Aorta (tissue), 5 donors: ENCODE measurements at regions not wholly inside any gene's neighbourhood (a gene's known extent, or its start where the extent isn't known, plus 50 kb on each side); places are given as distances from the start of the nearest gene placed in this dataset.

ENCODE experiments used
- ATAC-seq: fragments of 200-7000 bp; cut with Tn5 transposase; one replicate; pipeline ENCODE4 v1.9.1; 2022; ENCODE audit warnings: moderate library complexity; ENCODE audit not compliant: low FRiP score
- DNase-seq, 2 donors: peaks; one replicate each; pipeline ENCODE4 v3.0.0-alpha.2; 2020
- H3K27ac ChIP-seq, 2 donors: one replicate each; pipeline ENCODE4 v1.5.1; 2013; ENCODE audit warnings: low read length in 2 of 2, mild to moderate bottlenecking in 2 of 2, moderate library complexity in 2 of 2, control low read depth in 1 of 2, inconsistent platforms in 1 of 2, low read depth in 1 of 2
- H3K27me3 ChIP-seq, 2 donors: one replicate each; pipeline ENCODE4 v1.6.1; 2013; ENCODE audit warnings: control low read depth in 1 of 2, low read length in 1 of 2, mild to moderate bottlenecking in 1 of 2, moderate library complexity in 1 of 2; ENCODE audit not compliant: insufficient read depth in 2 of 2, control insufficient read depth in 1 of 2
- H3K36me3 ChIP-seq, 2 donors: one replicate each; pipeline ENCODE4 v1.6.1; 2013; ENCODE audit warnings: control low read depth in 1 of 2, low read length in 1 of 2, mild to moderate bottlenecking in 1 of 2; ENCODE audit not compliant: insufficient read depth in 2 of 2, control insufficient read depth in 1 of 2
- H3K4me1 ChIP-seq, 2 donors: one replicate each; pipeline ENCODE4 v1.6.1; 2013; ENCODE audit warnings: low read length in 2 of 2, control low read depth in 1 of 2, mild to moderate bottlenecking in 1 of 2, moderate library complexity in 1 of 2; ENCODE audit not compliant: insufficient read depth in 2 of 2, control insufficient read depth in 1 of 2
- H3K4me3 ChIP-seq, 2 donors: one replicate each; pipeline ENCODE4 v1.5.1; 2013; ENCODE audit warnings: low read length in 2 of 2, control low read depth in 1 of 2, mild to moderate bottlenecking in 1 of 2
- H3K9me3 ChIP-seq: one replicate; pipeline ENCODE4 v1.6.1; 2013; ENCODE audit warnings: mild to moderate bottlenecking, low read length; ENCODE audit not compliant: control insufficient read depth
- WGBS, 2 donors: extraction: QIAGEN DNeasy Blood & Tissue Kit; methylation state at CpG; one replicate each; pipeline ENCODE4 v1.1.7; 2013; 5-methylcytosine and 5-hydroxymethylcytosine counted together
- intact Hi-C, 2 donors: fragments of 100-400 bp; cut with DNase I; formaldehyde crosslinking; loops; one replicate each; pipeline versions ENCODE4 v1.14.2 to v1.15.0; 2022
- donor health status: healthy with polysubstance abuse.
- donor health status: Bipolar disorder and iron deficiency.
- donor health status: DM: no; HTN: no; CAD: no.
- donor health status: DM: no; HTN: no; CAD: no.
- donor health status: DM: yes; HTN: yes; CAD: no.

GRCh38 chr9:99678566-99678965, 143.1 kb upstream of the NR4A3 start:
- no peaks in the 10 kb centered on the region for H3K9me3 ChIP-seq
- intact Hi-C loops, result no loop called here
- H3K27ac ChIP-seq, result no peak overlapping the region
- H3K27me3 ChIP-seq, result no peaks in the 10 kb centered on the region
- no peaks in the 10 kb centered on the region for H3K4me1 ChIP-seq
- H3K4me3 ChIP-seq, result no peak overlapping the region
- DNase-seq (no peak), ATAC-seq (no peak)
- no peaks in the 10 kb centered on the region for H3K36me3 ChIP-seq

- Histone ChIP-seq H3K4me3 (no peak overlapping the region), H3K9me3 (no peaks in the 10 kb centered on the region), H3K27me3 (no peaks in the 10 kb centered on the region), H3K36me3 (no peaks in the 10 kb centered on the region), H3K4me1 (no peaks in the 10 kb centered on the region), H3K27ac (no peak overlapping the region)
- 20 to 26% methylated on average over 1 of the region's 1 CpG for WGBS, 2 donors
- no peak for ATAC-seq
- intact Hi-C loops, result no loop called here
- no peak for DNase-seq
Measured at GRCh38 chr9:99680191-99680590, 141.5 kb upstream of the NR4A3 start.

- intact Hi-C loops, result no loop called here
- Histone ChIP-seq H3K4me3 (no peak overlapping the region), H3K27ac (no peak overlapping the region), H3K4me1 (no peaks in the 10 kb centered on the region), H3K36me3 (no peaks in the 10 kb centered on the region), H3K27me3 (no peaks in the 10 kb centered on the region), H3K9me3 (no peaks in the 10 kb centered on the region)
- DNase-seq, result no peak
- ATAC-seq, result no peak
Measured at GRCh38 chr9:99681113-99681512, 140.6 kb upstream of the NR4A3 start.

- WGBS, 2 donors, result 96 to 97% methylated on average over 1 of the region's 1 CpG
- H3K4me1 ChIP-seq, result no peaks in the 10 kb centered on the region
- H3K27ac ChIP-seq, result no peak overlapping the region
- H3K27me3 ChIP-seq, result no peaks in the 10 kb centered on the region
- DNase-seq, result no peak
- intact Hi-C loops, result no loop called here
- no peaks in the 10 kb centered on the region for H3K36me3 ChIP-seq
- no peaks in the 10 kb centered on the region for H3K9me3 ChIP-seq
- ATAC-seq, result no peak
- no peak overlapping the region for H3K4me3 ChIP-seq
Measured at GRCh38 chr9:99682378-99682777, 139.3 kb upstream of the NR4A3 start.

- H3K4me1 ChIP-seq, result no peaks in the 10 kb centered on the region
- no peak overlapping the region for H3K27ac ChIP-seq
- H3K9me3 ChIP-seq, result no peaks in the 10 kb centered on the region
- H3K36me3 ChIP-seq, result no peaks in the 10 kb centered on the region
- H3K4me3 ChIP-seq, result no peak overlapping the region
- intact Hi-C loops, result no loop called here
- H3K27me3 ChIP-seq, result no peaks in the 10 kb centered on the region
- DNase-seq (no peak), ATAC-seq (no peak)
- 72 to 74% methylated on average over 2 of the region's 2 CpGs for WGBS, 2 donors
Measured at GRCh38 chr9:99682870-99683269, 138.8 kb upstream of the NR4A3 start.

GRCh38 chr9:99690573-99690972, 131.1 kb upstream of the NR4A3 start:
- no peak overlapping the region for H3K27ac ChIP-seq
- H3K4me1 ChIP-seq, result no peaks in the 10 kb centered on the region
- ATAC-seq (no peak), DNase-seq (no peak)
- 15 to 20% methylated on average over 4 of the region's 4 CpGs for whole genome bisulfite sequencing, 2 donors
- no peak overlapping the region for H3K4me3 ChIP-seq
- no peaks in the 10 kb centered on the region for H3K36me3 ChIP-seq
- intact Hi-C loops, result no loop called here
- no peaks in the 10 kb centered on the region for H3K27me3 ChIP-seq
- H3K9me3 ChIP-seq, result no peaks in the 10 kb centered on the region

GRCh38 chr9:99693888-99694287, 127.8 kb upstream of the NR4A3 start:
- H3K27me3 ChIP-seq, result no peaks in the 10 kb centered on the region
- H3K9me3 ChIP-seq, result no peaks in the 10 kb centered on the region
- no peak overlapping the region for H3K27ac ChIP-seq
- 33 to 45% methylated on average over 3 of the region's 3 CpGs for whole genome bisulfite sequencing, 2 donors
- ATAC-seq (no peak), DNase-seq (no peak)
- H3K4me3 ChIP-seq, result no peak overlapping the region
- no peaks in the 10 kb centered on the region for H3K36me3 ChIP-seq
- no peaks in the 10 kb centered on the region for H3K4me1 ChIP-seq
- intact Hi-C loops, result no loop called here

- Histone ChIP-seq H3K4me1 (no peaks in the 10 kb centered on the region), H3K36me3 (no peaks in the 10 kb centered on the region), H3K27me3 (no peaks in the 10 kb centered on the region), H3K27ac (no peak overlapping the region), H3K4me3 (no peak overlapping the region), H3K9me3 (no peaks in the 10 kb centered on the region)
- no peak for DNase-seq
- no peak for ATAC-seq
- intact Hi-C loops, result no loop called here
- 56 to 72% methylated on average over 1 of the region's 1 CpG for WGBS, 2 donors
Measured at GRCh38 chr9:99694393-99694792, 127.3 kb upstream of the NR4A3 start.

- peaks cover 0 to 3% of the 10 kb centered on the region in 2 donors for H3K36me3 ChIP-seq
- H3K9me3 ChIP-seq, result no peaks in the 10 kb centered on the region
- H3K4me3 ChIP-seq, result no peak overlapping the region
- H3K27me3 ChIP-seq, result no peaks in the 10 kb centered on the region
- ATAC-seq (no peak), DNase-seq (no peak)
- intact Hi-C loops, result no loop called here
- 91 to 93% methylated on average over 3 of the region's 3 CpGs for WGBS, 2 donors
- no peaks in the 10 kb centered on the region for H3K4me1 ChIP-seq
- H3K27ac ChIP-seq, result no peak overlapping the region
Measured at GRCh38 chr9:99699396-99699795, 122.3 kb upstream of the NR4A3 start.

GRCh38 chr9:99712214-99712613, 109.5 kb upstream of the NR4A3 start:
- Histone ChIP-seq H3K36me3 (no peaks in the 10 kb centered on the region), H3K9me3 (no peaks in the 10 kb centered on the region), H3K27ac (no peak overlapping the region), H3K4me3 (no peak overlapping the region), H3K4me1 (no peaks in the 10 kb centered on the region), H3K27me3 (no peaks in the 10 kb centered on the region)
- DNase-seq, result no peak
- intact Hi-C loops, result no loop called here
- no peak for ATAC-seq
